Astrocyte of the spinal cord (primary cell): ENCODE measurements at regions not wholly inside any gene's neighbourhood (a gene's known extent, or its start where the extent isn't known, plus 50 kb on each side); places are given as distances from the start of the nearest gene placed in this dataset.

ENCODE experiments used
- DNase-seq: peaks from one replicate; pipeline ENCODE4 v3.0.0; 2011; ENCODE audit warnings: low read depth, low spot score
- H3K4me3 ChIP-seq: 2 replicates; pipeline ENCODE4 v1.5.1; 2011; ENCODE audit warnings: low read depth, mild to moderate bottlenecking, low read length, moderate library complexity
- in situ Hi-C: cut with HindIII; loops from 2 replicates; pipeline ENCODE4 v1.10.0; 2017; ENCODE audit warnings: low sequenced_read_pairs
- TF ChIP-seq, protein P1 (sequence below): IDR thresholded peaks from 2 replicates; pipeline ENCODE4 v1.5.1; 2012; ENCODE audit warnings: low read depth, mild to moderate bottlenecking, low read length, inconsistent platforms

DNA sequence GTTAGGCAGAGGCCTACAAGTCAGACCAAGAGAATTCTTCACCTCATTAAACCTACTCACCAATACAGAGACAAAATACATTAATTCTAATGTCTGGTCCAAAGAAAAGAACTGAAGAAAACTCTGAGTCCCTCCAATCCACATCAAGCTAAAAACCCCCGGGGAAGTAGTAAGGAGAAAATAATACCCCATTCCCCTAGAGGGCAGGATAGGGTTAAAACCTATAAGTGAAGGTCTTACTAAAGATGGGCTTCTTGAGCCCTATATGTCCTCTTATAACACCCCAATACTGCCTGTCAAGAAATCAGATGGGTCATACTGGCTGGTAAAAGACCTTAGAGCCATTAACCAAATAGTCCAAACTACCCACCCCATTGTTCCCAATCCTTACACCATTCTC, 141.3 kb upstream of the TMEM106B start:
- no peak overlapping the region for H3K4me3 ChIP-seq
- DNase-seq, result no peak
- in situ Hi-C loops, result no loop called here
- TF ChIP-seq, protein P1, sequence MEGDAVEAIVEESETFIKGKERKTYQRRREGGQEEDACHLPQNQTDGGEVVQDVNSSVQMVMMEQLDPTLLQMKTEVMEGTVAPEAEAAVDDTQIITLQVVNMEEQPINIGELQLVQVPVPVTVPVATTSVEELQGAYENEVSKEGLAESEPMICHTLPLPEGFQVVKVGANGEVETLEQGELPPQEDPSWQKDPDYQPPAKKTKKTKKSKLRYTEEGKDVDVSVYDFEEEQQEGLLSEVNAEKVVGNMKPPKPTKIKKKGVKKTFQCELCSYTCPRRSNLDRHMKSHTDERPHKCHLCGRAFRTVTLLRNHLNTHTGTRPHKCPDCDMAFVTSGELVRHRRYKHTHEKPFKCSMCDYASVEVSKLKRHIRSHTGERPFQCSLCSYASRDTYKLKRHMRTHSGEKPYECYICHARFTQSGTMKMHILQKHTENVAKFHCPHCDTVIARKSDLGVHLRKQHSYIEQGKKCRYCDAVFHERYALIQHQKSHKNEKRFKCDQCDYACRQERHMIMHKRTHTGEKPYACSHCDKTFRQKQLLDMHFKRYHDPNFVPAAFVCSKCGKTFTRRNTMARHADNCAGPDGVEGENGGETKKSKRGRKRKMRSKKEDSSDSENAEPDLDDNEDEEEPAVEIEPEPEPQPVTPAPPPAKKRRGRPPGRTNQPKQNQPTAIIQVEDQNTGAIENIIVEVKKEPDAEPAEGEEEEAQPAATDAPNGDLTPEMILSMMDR, result no peak

DNA sequence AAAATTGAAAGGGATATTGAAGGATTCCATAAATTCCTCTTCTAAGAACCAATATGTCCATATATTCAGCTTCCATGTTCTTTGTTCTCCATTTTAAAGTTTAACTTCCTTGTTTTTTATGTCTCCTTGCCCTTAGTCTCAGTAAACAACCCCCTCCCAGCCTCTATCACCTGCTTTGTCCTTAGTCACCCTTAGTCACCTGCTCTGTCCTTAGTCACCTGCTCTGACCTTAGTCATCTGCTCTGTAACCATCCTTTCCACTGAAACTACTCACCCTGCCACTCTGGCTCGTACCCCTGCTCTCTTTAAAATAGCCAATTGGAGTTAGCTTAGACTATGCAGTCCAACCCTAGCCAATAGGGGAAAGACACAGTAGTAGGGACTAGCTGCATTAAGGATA, 136.2 kb upstream of the TMEM106B start:
- no peak overlapping the region for H3K4me3 ChIP-seq
- in situ Hi-C loops, result no loop called here
- DNase-seq, result no peak
- TF ChIP-seq, protein P1, result no peak

DNA sequence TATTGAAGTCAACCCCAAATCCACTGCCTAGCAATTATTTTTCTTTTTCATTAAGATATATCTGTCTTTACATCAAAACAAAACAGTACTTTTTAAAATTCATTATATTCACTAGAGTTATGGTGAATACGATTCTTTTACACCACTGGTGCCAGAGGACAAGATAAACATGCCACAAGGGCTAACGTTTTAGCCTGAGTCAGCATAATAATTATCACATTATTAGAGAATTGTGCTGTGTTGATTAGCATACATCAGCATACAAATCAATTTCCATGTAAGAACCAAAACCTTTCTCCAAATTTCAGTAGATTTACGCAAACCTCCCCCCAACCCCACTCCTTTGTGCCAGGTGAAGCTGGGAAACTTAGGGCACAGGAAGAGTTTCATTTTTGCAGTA, 131.1 kb upstream of the TMEM106B start:
- no peak overlapping the region for H3K4me3 ChIP-seq
- TF ChIP-seq, protein P1, result no peak
- no peak for DNase-seq
- in situ Hi-C loops, result no loop called here

DNA sequence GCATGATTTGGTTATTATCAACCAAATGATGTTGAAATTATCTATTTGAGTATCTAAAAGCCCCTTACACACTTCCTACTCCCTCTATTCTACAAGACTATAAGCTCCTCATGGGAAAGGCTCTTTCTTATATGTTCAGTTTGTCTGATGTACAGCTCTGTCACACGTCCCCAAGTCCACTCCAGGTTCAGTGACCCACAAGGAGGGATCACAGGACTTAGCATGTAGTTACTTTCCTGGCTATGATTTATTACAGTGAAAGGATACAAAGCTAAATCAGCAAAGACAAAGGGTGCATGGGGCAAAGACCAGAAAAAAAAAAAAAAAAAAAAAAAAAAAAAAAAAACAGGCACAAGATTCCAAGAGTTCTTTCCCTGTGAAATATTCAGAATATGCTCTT, 125.6 kb upstream of the TMEM106B start:
- TF ChIP-seq, protein P1, result no peak
- in situ Hi-C loops, result no loop called here
- DNase-seq, result no peak
- no peak overlapping the region for H3K4me3 ChIP-seq

DNA sequence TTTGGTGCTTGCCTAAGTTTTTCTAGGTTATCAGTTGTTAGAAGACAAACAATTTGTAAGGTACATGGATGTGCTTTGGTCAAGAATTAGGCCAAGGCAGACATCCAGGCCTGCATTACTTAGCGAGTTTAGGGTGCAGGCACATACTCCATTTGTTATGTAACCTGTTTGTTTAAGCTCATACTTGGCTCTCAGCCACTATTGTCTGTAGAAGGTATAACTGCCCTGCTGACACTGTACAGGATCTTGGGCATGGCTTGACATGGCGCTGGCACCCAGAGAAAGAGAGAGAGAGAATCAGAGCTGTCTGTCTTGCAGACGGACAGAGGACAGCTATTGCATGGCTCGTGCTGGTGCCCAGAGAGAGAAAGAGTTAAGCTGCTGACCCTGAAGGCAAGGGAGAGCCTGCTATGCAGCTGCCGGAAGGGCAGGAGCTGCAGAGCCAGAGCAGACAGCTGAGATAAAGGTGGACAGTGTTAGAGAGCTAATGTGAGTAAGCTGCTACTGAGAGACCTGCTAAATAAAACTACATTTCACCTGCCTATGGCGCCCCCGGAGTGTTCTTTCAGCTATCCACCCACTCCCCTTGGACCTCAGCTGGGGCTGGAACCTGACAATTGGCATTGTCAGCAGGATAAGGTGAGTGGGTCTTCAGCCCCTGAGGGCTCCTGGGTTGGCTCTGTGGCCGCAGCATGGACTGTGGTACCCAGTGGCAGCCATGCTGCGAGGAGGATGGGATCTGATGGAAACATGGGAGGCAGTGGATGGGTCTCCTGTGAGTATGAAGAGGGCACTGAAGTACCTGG, 120.9 kb upstream of the TMEM106B start:
- H3K4me3 ChIP-seq, result no peak overlapping the region
- DNase-seq, result no peak
- in situ Hi-C loops, result no loop called here
- TF ChIP-seq, protein P1, result no peak

DNA sequence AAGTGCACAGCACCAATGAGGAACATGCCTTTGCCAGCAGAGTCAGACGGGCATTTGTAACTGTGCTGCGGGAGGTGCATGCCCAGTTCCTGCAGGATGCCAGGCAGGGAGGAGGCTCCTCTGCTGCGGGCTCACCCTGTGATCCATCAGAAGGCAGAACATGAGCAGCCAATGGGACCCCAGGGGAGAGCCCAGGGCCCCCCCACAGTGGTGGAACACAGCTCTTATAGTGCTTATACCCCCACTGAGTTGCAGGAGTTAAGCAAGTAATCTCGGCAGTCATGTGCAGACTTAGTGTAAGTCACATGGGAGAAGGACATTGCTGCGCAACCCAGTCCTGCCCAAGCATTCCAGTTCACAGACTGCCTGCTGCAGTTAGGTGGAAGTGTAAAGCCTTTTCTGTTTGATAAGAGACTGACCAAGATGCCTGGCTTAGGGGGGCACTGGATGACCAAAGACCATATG, 120.3 kb upstream of the TMEM106B start:
- no peak for DNase-seq
- H3K4me3 ChIP-seq, result no peak overlapping the region
- in situ Hi-C loops, result no loop called here
- TF ChIP-seq, protein P1, result no peak

DNA sequence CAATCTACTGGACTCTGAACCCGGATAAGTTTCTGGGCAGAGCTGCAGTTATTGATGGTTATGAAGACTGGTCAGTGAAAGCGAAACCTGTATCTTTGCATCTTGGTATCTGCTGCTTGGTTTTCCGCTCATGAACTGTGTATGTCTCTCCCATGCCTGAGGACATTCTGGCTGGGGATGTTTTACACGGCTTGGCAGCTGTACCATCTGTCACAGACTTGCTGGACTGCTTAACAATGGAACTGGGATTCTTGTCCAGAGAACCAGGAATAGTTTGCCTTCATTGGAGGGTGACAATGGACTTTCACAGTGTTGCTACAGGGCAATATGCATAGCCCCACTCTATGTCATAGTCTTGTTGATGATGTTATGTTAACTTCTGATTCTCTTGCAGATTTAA, 119.9 kb upstream of the TMEM106B start:
- no peak overlapping the region for H3K4me3 ChIP-seq
- TF ChIP-seq, protein P1, result no peak
- in situ Hi-C loops, result no loop called here
- no peak for DNase-seq
